HG03521 (cell line): ENCODE measurements at regions not wholly inside any gene's neighbourhood (a gene's known extent, or its start where the extent isn't known, plus 50 kb on each side); places are given as distances from the start of the nearest gene placed in this dataset.

ENCODE experiments used
- ATAC-seq: cut with Tn5 transposase; IDR thresholded peaks from one replicate; pipeline ENCODE4 v1.9.1; 2021; ENCODE audit warnings: mild to moderate bottlenecking, moderate library complexity; ENCODE audit not compliant: unreplicated experiment

GRCh38 chr10:3417096-3417495 is 244.5 kb upstream of the PITRM1 start:
- ATAC-seq: no peak

GRCh38 chr10:3415878-3416605 is 243.5 kb upstream of the PITRM1 start:
- ATAC-seq: no peak

GRCh38 chr10:3415038-3415736 is 242.6 kb upstream of the PITRM1 start:
- ATAC-seq: no peak

GRCh38 chr10:3414667-3415023 is 242.1 kb upstream of the PITRM1 start:
- ATAC-seq: no peak

GRCh38 chr10:3413937-3414666 is 241.5 kb upstream of the PITRM1 start:
- no peak for ATAC-seq

- ATAC-seq: no peak
Measured at GRCh38 chr10:3412646-3413045, 240.1 kb upstream of the PITRM1 start.

GRCh38 chr10:3412071-3412582 is 239.5 kb upstream of the PITRM1 start:
- no peak for ATAC-seq

- no peak for ATAC-seq
Measured at GRCh38 chr10:3411044-3411443, 238.5 kb upstream of the PITRM1 start.

- ATAC-seq: no peak
Measured at GRCh38 chr10:3409928-3410327, 237.3 kb upstream of the PITRM1 start.

- no peak for ATAC-seq
Measured at GRCh38 chr10:3408603-3409365, 236.2 kb upstream of the PITRM1 start.

GRCh38 chr10:3407208-3407607 is 234.6 kb upstream of the PITRM1 start:
- ATAC-seq: no peak

- ATAC-seq: no peak
Measured at GRCh38 chr10:3406556-3406955, 234.0 kb upstream of the PITRM1 start.

GRCh38 chr10:3404381-3404780 is 231.8 kb upstream of the PITRM1 start:
- no peak for ATAC-seq

GRCh38 chr10:3402187-3402751 is 229.7 kb upstream of the PITRM1 start:
- no peak for ATAC-seq

- ATAC-seq: no peak
Measured at GRCh38 chr10:3401491-3401938, 228.9 kb upstream of the PITRM1 start.

GRCh38 chr10:3400348-3400747 is 227.8 kb upstream of the PITRM1 start:
- ATAC-seq: no peak

GRCh38 chr10:3399756-3400155 is 227.2 kb upstream of the PITRM1 start:
- no peak for ATAC-seq

GRCh38 chr10:3398825-3399646 is 226.5 kb upstream of the PITRM1 start:
- ATAC-seq: no peak

- ATAC-seq: no peak
Measured at GRCh38 chr10:3397846-3398245, 225.3 kb upstream of the PITRM1 start.

- no peak for ATAC-seq
Measured at GRCh38 chr10:3397231-3397630, 224.6 kb upstream of the PITRM1 start.
